ENCODE measurements at regions not wholly inside any gene's neighbourhood (a gene's known extent, or its start where the extent isn't known, plus 50 kb on each side); places are given as distances from the start of the nearest gene placed in this dataset.

- TF ChIP-seq, protein P1, sequence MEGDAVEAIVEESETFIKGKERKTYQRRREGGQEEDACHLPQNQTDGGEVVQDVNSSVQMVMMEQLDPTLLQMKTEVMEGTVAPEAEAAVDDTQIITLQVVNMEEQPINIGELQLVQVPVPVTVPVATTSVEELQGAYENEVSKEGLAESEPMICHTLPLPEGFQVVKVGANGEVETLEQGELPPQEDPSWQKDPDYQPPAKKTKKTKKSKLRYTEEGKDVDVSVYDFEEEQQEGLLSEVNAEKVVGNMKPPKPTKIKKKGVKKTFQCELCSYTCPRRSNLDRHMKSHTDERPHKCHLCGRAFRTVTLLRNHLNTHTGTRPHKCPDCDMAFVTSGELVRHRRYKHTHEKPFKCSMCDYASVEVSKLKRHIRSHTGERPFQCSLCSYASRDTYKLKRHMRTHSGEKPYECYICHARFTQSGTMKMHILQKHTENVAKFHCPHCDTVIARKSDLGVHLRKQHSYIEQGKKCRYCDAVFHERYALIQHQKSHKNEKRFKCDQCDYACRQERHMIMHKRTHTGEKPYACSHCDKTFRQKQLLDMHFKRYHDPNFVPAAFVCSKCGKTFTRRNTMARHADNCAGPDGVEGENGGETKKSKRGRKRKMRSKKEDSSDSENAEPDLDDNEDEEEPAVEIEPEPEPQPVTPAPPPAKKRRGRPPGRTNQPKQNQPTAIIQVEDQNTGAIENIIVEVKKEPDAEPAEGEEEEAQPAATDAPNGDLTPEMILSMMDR (IDR thresholded peaks at IDR 0.05), result no peak
- no peak for TF ChIP-seq POLR2A (IDR thresholded peaks at IDR 0.05)
- TF ChIP-seq POLR2AphosphoS5 (IDR thresholded peaks at IDR 0.05), result no peak
These were observed 247.5 kb upstream of the ZNF521 start for GRCh38 chr18:25599443-25599842.
